ENCODE measurements at regions not wholly inside any gene's neighbourhood (a gene's known extent, or its start where the extent isn't known, plus 50 kb on each side); places are given as distances from the start of the nearest gene placed in this dataset.

DNA sequence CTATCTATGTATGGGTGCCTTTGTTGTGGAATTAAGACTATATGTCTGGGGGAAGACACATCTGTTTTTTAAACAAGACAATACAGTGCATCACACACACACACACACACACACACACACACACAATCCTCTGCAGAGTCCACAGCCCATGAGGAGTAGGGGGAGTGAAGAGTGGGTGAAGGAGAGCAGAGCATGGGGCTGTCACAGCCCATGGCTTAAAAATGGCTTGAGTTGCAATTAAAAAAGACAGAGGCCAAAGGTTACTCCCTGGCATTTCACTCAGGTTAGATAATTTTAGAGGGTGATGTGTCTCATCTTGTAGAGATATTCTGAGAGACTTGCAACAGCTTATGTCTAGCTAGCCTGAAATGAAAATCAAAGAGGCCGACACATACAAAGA, 176.5 kb upstream of the PLXNA2 start:
- H3K9ac ChIP-seq (ENCODE audit: insufficient read depth, low read length, poor library complexity, severe bottlenecking) = no peak overlapping the region
- H3K4me3 ChIP-seq (replicated peaks in 1 of 3; ENCODE audit: low read depth in 2 of 3, low read length in 3 of 3) = no peak overlapping the region
- intact Hi-C loops (cut with micrococcal nuclease) = no loop called here
- no peaks in the 10 kb centered on the region for H3K36me3 ChIP-seq (replicated peaks in 1 of 2; ENCODE audit: control insufficient read depth in 1 of 2, insufficient read depth in 2 of 2, low read length in 2 of 2)
- no CpG with 5 or more reads among the region's 1 CpG for WGBS (ENCODE audit: insufficient coverage)
- Mint-ChIP-seq H3K27ac (no peak overlapping the region), H3K27me3 (ENCODE audit: low read depth in 3 of 3) (peaks cover 1 to 6% (median 3%) of the 10 kb centered on the region in 3 donors), H3K36me3 (no peaks in the 10 kb centered on the region), H3K4me1 (peaks cover 4% of the 10 kb centered on the region), H3K9me3 (peaks cover 0 to 3% (median 0%) of the 10 kb centered on the region in 7 donors), H3K4me3 (no peak overlapping the region)
- H4K20me1 ChIP-seq (ENCODE audit: insufficient read depth, low read length) = no peaks in the 10 kb centered on the region
- DNase-seq = no peak
- TF ChIP-seq CTCF (IDR thresholded peaks at IDR 0.05) = no peak
- no peak overlapping the region for H2AFZ ChIP-seq (ENCODE audit: insufficient read depth, low read depth, low read length, poor library complexity, severe bottlenecking)
- no peaks in the 10 kb centered on the region for H3K9me3 ChIP-seq (replicated peaks in 1 of 2; ENCODE audit: control insufficient read depth in 1 of 2, insufficient read depth in 1 of 2, low read length in 2 of 2)
- H3K27me3 ChIP-seq (ENCODE audit: control insufficient read depth in 2 of 2, insufficient read depth in 2 of 2, low read length in 2 of 2) = no peaks in the 10 kb centered on the region
- no peaks in the 10 kb centered on the region for H3K4me1 ChIP-seq (ENCODE audit: control insufficient read depth in 1 of 2, insufficient read depth in 2 of 2, low read length in 2 of 2)
- H3K4me2 ChIP-seq (replicated peaks; ENCODE audit: extremely low read depth, low read length, poor library complexity, severe bottlenecking) = no peak overlapping the region
- H3K27ac ChIP-seq (ENCODE audit: low read depth in 1 of 2, low read length in 2 of 2) = no peak overlapping the region
- H3K79me2 ChIP-seq (ENCODE audit: insufficient read depth, low read length) = no peaks in the 10 kb centered on the region

DNA sequence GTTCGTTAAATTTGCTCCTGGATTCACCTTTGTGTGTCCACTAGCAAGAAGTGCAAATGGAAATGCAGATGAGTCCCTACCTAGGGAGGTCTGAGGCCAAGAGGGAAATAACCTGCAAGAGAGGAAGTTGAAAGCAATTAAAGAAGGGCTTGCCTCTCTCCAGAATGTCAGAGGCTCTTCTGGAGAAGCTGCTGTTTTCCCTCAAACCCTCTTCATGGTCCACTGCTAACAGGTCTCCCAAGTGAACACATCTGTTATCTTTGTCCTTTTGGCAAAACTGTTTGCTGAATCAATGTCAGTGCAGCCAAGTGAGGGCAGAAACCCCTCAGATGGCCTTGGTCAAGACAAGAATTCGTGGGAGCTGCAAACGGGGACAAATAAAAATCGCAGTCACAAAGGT, 177.3 kb upstream of the PLXNA2 start:
- no peak overlapping the region for H3K4me2 ChIP-seq (replicated peaks; ENCODE audit: extremely low read depth, low read length, poor library complexity, severe bottlenecking)
- peaks cover 4% of the 10 kb centered on the region for H3K4me1 Mint-ChIP-seq
- no peaks in the 10 kb centered on the region for H3K9me3 ChIP-seq (replicated peaks in 1 of 2; ENCODE audit: control insufficient read depth in 1 of 2, insufficient read depth in 1 of 2, low read length in 2 of 2)
- no peaks in the 10 kb centered on the region for H3K36me3 Mint-ChIP-seq
- peaks cover 0 to 2% (median 0%) of the 10 kb centered on the region in 7 donors for H3K9me3 Mint-ChIP-seq
- H3K4me3 Mint-ChIP-seq = no peak overlapping the region
- H3K4me3 ChIP-seq (replicated peaks in 1 of 3; ENCODE audit: low read depth in 2 of 3, low read length in 3 of 3) = no peak overlapping the region
- 93% methylated on average over 3 of the region's 4 CpGs for WGBS (ENCODE audit: insufficient coverage)
- peaks cover 1 to 6% (median 3%) of the 10 kb centered on the region in 3 donors for H3K27me3 Mint-ChIP-seq (ENCODE audit: low read depth in 3 of 3)
- intact Hi-C loops (cut with micrococcal nuclease) = no loop called here
- H3K27me3 ChIP-seq (ENCODE audit: control insufficient read depth in 2 of 2, insufficient read depth in 2 of 2, low read length in 2 of 2) = no peaks in the 10 kb centered on the region
- no peaks in the 10 kb centered on the region for H3K4me1 ChIP-seq (ENCODE audit: control insufficient read depth in 1 of 2, insufficient read depth in 2 of 2, low read length in 2 of 2)
- no peak for TF ChIP-seq CTCF (IDR thresholded peaks at IDR 0.05)
- no peak overlapping the region for H2AFZ ChIP-seq (ENCODE audit: insufficient read depth, low read depth, low read length, poor library complexity, severe bottlenecking)
- no peak overlapping the region for H3K27ac ChIP-seq (ENCODE audit: low read depth in 1 of 2, low read length in 2 of 2)
- no peak overlapping the region for H3K9ac ChIP-seq (ENCODE audit: insufficient read depth, low read length, poor library complexity, severe bottlenecking)
- no peaks in the 10 kb centered on the region for H3K36me3 ChIP-seq (replicated peaks in 1 of 2; ENCODE audit: control insufficient read depth in 1 of 2, insufficient read depth in 2 of 2, low read length in 2 of 2)
- no peaks in the 10 kb centered on the region for H4K20me1 ChIP-seq (ENCODE audit: insufficient read depth, low read length)
- H3K79me2 ChIP-seq (ENCODE audit: insufficient read depth, low read length) = no peaks in the 10 kb centered on the region
- no peak for DNase-seq
- H3K27ac Mint-ChIP-seq = no peak overlapping the region
